Right ventricle myocardium superior (tissue), 1 donor: ENCODE measurements at regions not wholly inside any gene's neighbourhood (a gene's known extent, or its start where the extent isn't known, plus 50 kb on each side); places are given as distances from the start of the nearest gene placed in this dataset.
"Not testable (repeated sequence)": the region's sequence is repeated elsewhere in the genome, so short reads cannot be mapped to it uniquely, and the experiment has no call there.

Source experiments
- ATAC-seq: fragments of 200-7000 bp; cut with Tn5 transposase; one replicate; pipeline ENCODE4 v1.9.1; 2020; ENCODE audit warnings: mild to moderate bottlenecking; ENCODE audit not compliant: poor library complexity
- DNase-seq: peaks from one replicate; pipeline ENCODE4 v3.0.0-alpha.2; 2020
- intact Hi-C: fragments of 100-400 bp; cut with DNase I; formaldehyde crosslinking; loops from one replicate; pipeline ENCODE4 v1.11.2; 2022
- donor health status: DM: no; HTN: yes; CAD: no; lungs with severe emphysema.

DNA sequence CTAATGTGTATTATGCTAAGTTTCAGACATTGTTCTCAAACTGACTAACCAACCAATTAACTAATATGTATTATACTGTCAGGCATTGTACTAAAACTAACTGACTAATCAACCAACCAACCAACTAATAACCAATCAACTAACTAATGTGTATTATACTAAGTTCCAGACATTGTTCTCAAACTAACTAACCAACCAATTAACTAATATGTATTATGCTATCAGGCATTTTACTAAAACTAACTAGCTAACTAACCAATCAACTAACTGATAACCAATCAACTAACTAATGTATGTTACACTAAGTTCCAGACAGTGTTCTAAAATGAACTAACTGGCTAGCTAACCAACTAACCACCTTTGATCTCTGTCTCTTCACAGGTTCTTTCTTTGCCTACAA lies 152.3 kb downstream of the SUDS3 start:
- no peak for ATAC-seq
- intact Hi-C loops, result no loop called here
- no peak for DNase-seq

DNA sequence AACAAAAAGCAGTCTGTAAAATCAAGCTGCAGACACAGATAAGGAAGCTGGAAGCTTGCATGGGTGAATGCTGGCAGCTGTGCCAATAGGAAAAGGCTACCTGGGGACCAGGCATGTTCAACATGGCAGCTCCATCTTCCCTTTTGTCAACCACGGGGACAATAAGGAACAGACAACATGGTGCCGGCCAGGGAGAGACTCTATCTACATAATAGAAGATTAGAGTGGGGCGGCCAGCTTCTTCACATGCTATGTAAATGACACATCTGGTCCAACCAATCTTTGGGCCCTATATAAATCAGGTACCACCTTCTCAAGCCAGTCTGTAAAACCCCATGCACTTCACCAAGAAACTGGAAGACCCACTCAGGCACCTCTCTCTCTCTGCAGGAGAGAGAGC lies 157.6 kb downstream of the SUDS3 start:
- ATAC-seq, result no peak
- DNase-seq, result no peak
- intact Hi-C loops, result no loop called here

DNA sequence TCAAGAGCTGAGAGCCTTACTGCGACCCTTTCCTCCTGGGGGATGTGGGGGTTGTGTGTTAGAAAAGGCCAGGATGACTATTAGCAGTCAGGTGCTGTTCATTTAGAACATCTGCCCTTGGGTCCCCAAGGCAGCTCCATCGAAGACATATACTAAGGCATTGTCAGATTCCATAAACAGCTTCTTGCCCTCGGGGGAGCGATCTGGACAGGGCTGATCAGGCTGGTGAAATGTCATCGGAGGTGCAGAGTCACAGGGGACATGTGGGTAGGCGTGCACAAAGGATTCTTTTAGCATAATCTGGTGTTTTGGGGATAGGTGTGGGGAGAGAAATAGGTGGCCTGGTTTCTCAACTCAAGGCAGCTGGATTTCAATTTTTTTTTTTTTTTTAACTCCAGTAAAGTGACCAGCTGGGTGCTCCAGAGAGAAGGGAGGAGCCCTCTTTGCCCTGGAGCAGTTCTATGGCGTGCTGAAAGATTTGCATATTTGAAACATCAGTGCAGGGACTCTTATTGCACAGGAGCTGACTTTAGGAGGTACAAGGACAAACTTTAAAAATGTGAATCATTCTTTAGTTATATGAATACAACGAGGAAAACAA lies 160.1 kb downstream of the SUDS3 start:
- intact Hi-C loops, result no loop called here
- DNase-seq, result no peak
- ATAC-seq, result peak; percentile 40

DNA sequence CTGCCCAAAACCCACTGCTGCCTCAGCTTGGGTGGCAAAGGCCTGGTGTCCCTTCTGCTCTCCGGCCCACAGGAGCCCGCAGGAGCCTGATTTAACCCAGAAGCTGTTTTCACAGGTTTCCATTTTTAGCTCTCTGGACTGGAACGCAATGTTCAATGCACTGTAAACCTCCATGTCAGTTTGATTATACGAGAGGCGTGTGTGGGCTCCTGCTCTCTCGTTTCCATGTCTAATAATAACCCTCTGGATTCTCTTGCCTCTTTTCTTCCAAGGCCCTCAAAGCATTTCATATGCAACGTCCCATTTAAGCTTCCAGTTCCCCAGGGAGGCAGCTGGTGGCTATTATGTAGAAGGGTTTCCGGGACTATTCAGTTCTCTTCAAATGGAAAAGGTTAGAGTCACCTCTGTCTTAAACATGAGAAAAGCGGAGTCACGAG lies 161.1 kb downstream of the SUDS3 start:
- ATAC-seq, result peak; percentile 93
- intact Hi-C loops, result no loop called here
- peak; percentile 57 for DNase-seq

DNA sequence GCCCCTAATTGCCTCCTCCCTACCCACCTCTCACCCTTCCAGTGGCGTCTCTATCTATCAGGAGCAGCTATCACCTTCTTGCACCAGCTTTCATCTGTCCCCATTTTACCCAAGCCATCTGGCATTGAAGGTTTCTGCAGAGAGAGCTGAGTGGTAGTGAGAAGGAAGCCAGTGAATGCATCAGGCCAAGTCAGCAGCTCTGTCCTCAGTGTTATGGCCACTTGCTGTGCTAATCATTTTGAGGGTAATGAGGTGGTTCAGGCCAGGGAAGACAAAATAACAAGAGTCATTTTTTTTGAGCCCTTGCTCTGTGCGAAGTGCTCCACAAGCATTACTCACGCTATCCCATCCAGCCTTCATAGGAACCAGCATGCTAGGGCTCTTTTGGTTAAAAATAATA lies 164.7 kb downstream of the SUDS3 start:
- intact Hi-C loops, result no loop called here
- no peak for ATAC-seq
- no peak for DNase-seq

DNA sequence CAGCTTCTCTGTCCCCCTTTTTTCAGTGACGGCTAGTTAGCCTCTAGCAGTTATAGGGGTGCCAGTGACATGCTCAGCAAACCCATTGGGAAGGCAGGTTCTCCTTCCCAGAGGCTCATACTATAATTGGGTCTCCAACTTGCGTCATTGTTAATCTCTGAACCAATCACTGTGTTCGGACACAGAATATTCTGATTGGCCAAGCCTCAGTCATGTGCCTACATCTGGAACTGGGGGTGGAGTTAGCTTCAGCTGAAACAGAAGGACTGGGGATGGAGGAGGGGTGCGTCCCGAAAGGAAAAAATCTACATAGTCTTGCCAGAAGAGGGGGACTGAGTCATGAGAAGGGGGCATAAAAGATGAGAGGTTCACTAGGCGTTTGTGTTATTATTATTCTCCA lies 165.6 kb downstream of the SUDS3 start:
- DNase-seq, result no peak
- no peak for ATAC-seq
- intact Hi-C loops, result no loop called here

DNA sequence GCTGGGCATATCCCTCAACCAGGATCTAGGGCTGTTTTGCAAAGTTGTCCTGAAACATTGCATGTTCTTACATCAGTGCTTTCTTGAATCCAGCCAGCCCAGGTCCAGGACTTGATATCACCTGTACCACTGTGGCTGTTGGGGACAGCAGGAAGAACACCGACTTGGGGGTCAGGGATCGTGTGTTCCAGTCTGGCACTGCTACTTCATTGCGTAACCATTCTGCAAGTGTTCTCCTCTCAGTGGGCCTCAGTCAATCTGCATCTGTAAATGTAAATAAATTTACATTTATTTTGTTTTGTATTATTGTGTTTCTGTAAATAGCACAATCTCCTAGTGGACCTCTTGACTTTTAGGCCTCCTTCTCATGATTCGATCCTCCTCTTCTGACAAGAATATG lies 167.3 kb downstream of the SUDS3 start:
- DNase-seq, result no peak
- intact Hi-C loops, result no loop called here
- no peak for ATAC-seq

DNA sequence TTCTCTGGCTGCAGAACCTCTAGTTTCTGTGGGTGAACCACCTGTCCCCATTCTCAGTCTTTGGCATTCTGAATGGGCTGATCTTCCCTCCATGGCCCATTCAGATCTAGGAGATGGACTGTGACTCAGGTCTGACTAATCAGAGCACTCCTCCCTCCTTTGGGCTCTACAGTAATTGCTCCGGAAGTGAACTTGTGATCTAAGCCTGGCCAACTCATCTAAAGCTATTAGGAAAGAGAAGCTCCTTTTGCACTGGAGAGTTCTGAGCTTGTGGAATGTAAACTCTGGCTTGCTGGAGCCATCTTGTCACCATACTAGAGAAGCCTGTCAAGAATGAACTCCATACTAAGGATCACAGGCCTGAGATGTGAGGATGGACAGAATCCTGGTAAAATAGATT lies 168.2 kb downstream of the SUDS3 start:
- no peak for ATAC-seq
- intact Hi-C loops, result no loop called here
- no peak for DNase-seq

DNA sequence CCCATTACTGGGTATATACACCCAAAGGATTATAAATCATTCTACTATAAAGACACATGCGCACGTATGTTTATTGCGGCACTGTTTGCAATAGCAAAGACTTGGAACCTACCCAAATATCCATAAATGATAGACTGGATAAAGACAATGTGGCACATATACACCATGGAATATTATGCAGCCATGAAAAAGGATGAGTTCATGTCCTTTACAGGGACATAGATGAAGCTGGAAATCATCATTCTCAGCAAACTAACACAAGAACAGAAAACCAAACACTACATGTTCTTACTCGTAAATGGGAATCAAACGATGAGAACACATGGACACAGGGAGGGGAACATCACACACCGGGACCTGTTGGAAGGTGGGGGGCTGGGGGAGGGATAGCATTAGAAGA lies 171.3 kb downstream of the SUDS3 start:
- intact Hi-C loops, DNase-seq, ATAC-seq: not testable (repeated sequence)

DNA sequence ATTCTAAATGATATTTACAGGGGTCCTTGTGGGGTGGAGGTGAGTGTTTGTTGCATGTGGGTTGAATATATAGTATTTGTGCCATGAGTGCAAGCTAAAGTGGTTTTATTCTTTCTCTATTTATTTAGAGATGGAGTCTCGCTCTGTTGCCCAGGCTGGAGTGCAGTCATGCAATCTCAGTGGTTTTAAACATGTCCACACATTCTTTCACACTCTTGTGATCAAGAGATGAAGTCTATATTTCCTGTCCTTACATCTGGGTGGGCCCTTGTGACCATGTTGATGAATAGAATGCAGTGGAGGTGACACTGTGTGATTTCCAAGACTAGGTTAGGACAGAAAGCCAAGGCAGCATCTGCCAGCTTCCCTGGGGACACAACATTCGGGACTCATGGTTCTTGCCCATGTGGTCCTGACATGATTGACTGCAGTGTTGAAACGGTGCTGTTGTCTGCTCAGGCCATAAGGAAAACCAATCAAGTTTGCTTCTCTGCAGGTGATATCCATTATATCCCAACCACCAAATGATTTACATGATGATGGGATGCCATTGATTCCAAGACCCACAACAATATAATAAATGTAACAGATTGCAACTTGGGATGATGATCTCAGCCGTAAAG lies 172.6 kb downstream of the SUDS3 start:
- intact Hi-C loops, result no loop called here
- DNase-seq (no peak), ATAC-seq (no peak)

DNA sequence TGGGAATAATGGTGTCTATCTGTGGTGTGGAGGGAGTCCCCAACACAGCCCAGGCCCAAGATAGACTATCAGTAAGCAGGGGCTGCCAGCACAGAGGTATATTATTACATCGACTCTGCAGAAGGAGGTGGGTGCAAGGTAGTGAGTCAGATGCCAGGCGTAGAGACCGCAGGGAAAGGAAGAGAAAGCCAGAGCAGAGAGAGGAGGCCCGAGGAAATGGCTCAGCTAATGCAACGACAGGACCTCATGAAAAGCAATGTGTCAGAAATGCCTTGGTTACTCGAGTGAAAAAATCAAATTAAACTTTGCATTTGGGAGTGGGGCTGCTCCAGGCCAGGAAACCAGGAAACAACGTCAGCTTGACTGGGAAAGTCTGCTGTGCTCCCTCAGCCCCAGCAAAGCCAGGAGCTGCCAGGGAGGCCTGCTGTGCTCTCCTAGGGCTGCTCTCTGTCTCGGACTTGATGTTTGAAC lies 173.2 kb downstream of the SUDS3 start:
- intact Hi-C loops, result no loop called here

DNA sequence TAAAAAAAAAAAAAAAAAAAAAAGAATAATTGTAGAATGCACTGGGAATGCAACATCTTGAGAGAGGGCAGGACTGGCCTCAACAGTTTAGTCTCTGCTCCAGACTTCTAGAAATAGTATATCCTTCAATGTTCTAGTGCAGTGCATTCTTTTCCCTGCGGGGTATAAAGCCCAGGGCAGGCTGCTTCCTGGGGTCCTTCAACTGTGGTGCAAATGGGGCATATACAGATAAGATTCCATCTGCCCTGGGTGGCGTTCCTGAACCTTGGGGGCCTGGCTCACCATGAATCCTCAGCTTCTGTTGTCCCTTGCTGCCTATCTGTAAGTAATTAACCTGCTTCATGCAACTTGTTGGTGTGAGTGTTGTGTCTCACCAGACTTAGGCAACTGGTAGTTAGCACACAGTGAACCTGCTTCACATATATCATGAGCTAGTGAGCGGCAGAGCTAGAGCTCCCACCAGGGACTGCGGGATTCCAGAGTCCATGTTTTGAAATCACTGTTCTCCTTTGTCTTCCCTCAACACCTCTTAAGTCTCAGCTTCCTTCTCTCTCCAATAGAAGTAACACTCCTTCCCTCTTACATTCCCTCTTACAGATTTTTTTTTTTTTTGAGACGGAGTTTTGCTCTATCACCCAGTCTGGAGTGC lies 177.6 kb downstream of the SUDS3 start:
- intact Hi-C loops, result no loop called here
- ATAC-seq, result no peak

More for the DNA sequence above, 173.2 kb downstream of the SUDS3 start:
- no peak for ATAC-seq
- no peak for DNase-seq

DNA sequence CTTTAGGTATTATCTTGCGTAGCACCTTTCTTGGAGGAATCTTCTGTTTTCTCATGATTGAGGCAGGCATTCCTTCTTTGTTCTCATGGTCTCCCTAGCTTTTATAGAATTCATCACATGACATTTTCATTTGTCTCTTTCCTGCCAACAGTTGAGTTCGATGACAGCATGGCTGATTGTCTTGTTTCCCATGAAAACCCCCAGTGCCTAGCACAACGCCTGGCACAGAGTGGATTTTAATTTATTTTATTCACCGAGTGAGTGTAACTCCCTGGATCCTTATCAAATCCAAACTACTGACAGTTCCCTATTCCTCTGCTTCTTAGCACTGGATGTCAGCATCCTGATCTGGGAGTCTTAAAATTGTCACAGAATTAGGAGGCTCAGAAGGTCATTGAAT lies 182.6 kb downstream of the SUDS3 start:
- DNase-seq, result no peak
- ATAC-seq, result no peak
- intact Hi-C loops, result no loop called here

More for the DNA sequence above, 177.6 kb downstream of the SUDS3 start:
- no peak for DNase-seq

DNA sequence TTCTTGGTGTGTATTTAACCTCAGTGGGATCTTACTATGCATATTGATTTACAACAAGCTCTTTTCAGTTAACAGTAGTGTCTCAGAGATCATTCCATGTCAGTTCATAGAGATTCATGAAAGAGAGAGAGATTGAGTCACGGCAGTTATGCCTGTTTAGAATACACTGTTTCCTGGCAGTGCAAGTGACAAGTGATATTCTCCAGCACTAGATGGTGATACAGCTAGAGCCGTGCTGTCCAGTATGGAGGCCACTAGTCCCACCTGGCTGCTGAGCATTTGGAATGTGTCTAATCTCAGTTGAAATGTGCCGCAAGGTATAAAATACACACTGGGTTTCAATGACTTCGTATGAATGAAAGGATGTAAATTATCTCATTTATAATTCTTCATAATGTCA lies 184.4 kb downstream of the SUDS3 start:
- intact Hi-C loops, result no loop called here
- DNase-seq (no peak), ATAC-seq (peak; percentile 96)

DNA sequence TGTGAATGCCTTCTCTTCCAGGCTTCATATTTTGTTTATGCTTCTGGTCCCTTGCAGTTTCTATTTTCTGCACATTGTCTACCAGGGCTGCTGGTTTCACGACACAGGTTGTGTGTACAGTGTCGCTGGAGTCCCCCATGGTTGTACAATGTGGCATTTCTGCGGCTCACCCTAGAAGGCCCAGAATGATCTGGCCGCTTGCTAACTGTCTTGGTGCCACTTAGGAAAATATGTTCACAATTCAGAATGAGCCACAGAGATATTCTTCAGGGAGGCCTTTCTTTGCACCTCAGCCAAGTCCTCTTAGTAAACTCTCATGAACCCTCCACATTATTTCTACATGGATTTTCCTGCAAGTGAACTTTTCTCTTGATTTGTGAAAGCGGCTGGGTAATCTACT lies 195.4 kb downstream of the SUDS3 start:
- intact Hi-C loops, result no loop called here
- DNase-seq (no peak), ATAC-seq (peak; percentile 89)

DNA sequence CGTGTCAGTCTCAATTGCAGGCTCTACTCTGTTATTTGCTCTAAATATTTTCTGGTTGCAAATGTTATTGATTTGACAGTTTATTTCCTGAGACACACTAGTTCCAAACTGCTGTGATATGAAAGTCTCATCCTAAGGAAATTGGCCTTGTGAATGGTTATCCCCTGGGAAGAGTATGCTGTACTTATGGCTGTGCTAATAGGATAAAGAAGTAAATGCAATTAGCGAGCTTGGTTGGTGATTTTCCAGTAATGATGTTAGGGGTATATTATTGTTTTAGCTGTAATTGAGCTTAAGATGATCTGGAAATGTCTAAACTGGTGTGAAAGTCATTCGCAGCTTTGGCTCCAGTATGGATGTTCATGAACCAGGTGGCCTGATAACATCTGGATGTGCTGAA lies 197.9 kb downstream of the SUDS3 start:
- intact Hi-C loops, result no loop called here
- ATAC-seq (no peak), DNase-seq (no peak)

DNA sequence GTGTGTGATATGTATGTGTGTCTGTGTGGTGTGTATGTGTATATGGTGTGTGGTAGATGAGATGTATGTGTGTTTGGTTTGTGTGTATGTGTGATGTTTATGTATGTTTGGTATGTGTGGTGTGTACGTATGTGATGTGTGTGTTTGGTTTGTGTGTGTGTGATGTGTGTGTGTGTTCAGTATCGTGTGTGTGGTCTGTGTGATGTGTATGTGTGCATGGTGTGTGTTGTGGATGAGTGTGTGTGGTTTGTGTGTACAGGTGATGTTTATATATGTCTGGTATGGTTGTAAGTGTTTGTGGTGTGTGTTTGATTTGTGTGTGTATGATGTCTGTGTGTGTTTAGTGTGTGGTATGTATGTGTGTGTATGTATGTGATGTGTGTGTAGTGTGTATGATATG lies 199.4 kb downstream of the SUDS3 start:
- intact Hi-C loops, result no loop called here
- DNase-seq (no peak), ATAC-seq (no peak)

DNA sequence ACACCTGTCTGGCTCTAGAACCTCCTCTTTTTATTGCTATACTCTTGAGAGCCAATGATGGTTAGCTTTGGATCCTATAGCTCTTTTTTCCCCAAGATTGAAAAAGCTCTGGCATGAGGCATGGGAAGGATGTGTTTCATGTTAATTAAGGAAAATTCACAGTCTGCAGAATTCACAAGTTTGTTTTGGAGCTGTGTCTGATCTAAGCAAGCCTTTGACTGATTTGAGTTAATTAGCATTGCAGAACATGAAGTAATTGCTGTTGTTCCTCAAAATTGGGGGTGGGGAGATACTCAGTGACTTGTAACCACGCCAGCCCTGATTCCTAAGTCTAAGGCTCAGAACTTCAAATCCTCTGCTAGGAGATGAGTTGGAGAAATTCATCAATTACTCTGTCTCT lies 205.0 kb downstream of the SUDS3 start:
- ATAC-seq (no peak), DNase-seq (no peak)
- intact Hi-C loops, result no loop called here

DNA sequence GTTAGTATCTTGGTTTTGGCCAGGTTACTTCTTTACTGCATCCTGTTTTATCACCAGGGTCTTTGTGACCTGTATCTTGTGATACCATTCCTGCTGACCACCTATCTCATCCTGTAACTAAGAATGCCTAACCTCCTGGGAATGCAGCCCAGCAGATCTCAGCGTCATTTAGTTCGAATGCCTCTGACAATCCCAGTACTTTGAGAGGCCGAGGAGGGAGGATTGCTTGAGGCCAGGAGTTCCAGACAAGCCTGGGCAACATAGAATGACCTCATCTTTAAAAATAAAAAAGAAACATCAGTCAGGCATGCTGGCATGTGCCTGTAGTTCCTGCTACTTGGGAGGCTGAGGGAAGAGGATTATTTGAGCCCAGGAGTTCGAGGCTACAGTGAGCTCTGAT lies 206.5 kb downstream of the SUDS3 start:
- intact Hi-C loops, result no loop called here
- no peak for DNase-seq
- no peak for ATAC-seq

DNA sequence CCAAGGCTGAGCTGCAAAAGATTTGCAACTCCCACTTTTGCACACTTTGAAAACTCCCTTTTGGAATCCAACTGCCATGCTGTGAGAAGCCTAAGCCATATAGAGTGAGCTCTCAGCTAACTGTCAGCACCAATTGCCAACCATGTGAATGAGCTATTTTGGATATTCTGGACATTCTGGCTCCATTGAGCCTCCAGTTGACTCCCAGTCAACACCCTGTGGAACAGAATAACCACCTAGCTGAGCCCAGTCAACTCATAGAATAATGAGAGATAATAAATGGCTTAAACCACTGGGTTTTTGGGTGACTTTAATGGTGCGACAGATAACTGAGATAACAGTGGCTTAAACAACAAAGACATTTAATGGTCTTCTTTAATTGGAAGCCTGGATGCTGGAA lies 210.1 kb downstream of the SUDS3 start:
- ATAC-seq (no peak), DNase-seq (no peak)
- intact Hi-C loops, result no loop called here
